ENCODE measurements at regions not wholly inside any gene's neighbourhood (a gene's known extent, or its start where the extent isn't known, plus 50 kb on each side); places are given as distances from the start of the nearest gene placed in this dataset.

DNA sequence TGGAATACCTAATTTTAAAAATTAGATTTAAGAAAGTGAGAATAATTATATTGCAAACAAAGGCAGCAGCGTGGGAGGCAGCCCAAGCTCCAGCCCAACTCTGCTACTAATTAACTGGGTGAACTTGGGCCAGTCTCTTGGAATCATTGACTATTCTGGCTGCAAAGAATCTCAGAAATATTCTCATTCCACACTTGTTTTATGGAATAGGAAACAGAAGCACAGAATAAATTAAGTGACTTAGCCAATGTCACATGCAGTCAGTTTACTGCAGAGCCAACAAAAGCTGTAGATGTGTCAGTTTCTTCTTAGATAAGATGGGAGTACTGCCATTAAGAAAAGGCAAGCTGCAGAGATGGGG lies 132.6 kb upstream of the FAM9B start:
- H3K27me3 ChIP-seq (replicated peaks in 1 of 4; ENCODE audit: control insufficient read depth in 3 of 4, extremely low read depth in 1 of 4, insufficient read depth in 3 of 4, low read length in 3 of 4) = no peaks in the 10 kb centered on the region
- no peak overlapping the region for H4K5ac ChIP-seq (ENCODE audit: insufficient read length, low read depth, low read length)
- H3K9me3 ChIP-seq (ENCODE audit: insufficient read depth in 2 of 2, low read depth in 1 of 2, low read length in 1 of 2) = peaks cover 0 to 3% of the 10 kb centered on the region in 2 experiments; a peak in 1 of 4 replicates
- no peak overlapping the region for H3K18ac ChIP-seq (ENCODE audit: extremely low read depth, low read length)
- H3K23ac ChIP-seq (ENCODE audit: insufficient read length) = no peak overlapping the region
- no peak overlapping the region for H3K4me3 ChIP-seq (ENCODE audit: extremely low read depth in 1 of 4, insufficient read depth in 2 of 4, low read depth in 3 of 4, low read length in 4 of 4)
- H3K4ac ChIP-seq (replicated peaks; ENCODE audit: insufficient read length, low read depth, low read length) = no peak overlapping the region
- POLR2A ChIA-PET (ENCODE audit: partially characterized antibody) = no interaction called here
- WGBS, 2 experiments (ENCODE audit: extremely low coverage in 1 of 2, insufficient coverage in 1 of 2, insufficient read length in 1 of 2, insufficient replicate concordance in 2 of 2, low coverage in 1 of 2, low lambda C conversion rate in 2 of 2, missing lambda C conversion rate in 1 of 2) = 100% methylated on average over 1 of the region's 1 CpG; no CpG with 5 or more reads in 1 of the 2 experiments
- H2BK120ac ChIP-seq (replicated peaks; ENCODE audit: low read depth, low read length) = no peak overlapping the region
- no peak overlapping the region for H3K56ac ChIP-seq (replicated peaks; ENCODE audit: insufficient read length, low read depth, low read length)
- no peaks in the 10 kb centered on the region for H3K36me3 ChIP-seq (ENCODE audit: control insufficient read depth in 2 of 4, insufficient read depth in 4 of 4, low read length in 3 of 4)
- no peak overlapping the region for H3K27ac ChIP-seq (ENCODE audit: low read depth, low read length)
- no peak overlapping the region for H4K91ac ChIP-seq (replicated peaks; ENCODE audit: insufficient read length, low read length)
- FAIRE-seq = no peak
- no peak for DNase-seq (ENCODE audit: low read depth in 1 of 2, low spot score in 2 of 2)
- no peak overlapping the region for H2AK5ac ChIP-seq (ENCODE audit: low read depth, low read length)
- H3K4me2 ChIP-seq (ENCODE audit: insufficient read depth in 1 of 2, low read depth in 2 of 2, low read length in 2 of 2) = no peak overlapping the region
- H3K79me2 ChIP-seq (ENCODE audit: control insufficient read depth in 1 of 2, insufficient read depth in 2 of 2, low read length in 2 of 2) = no peaks in the 10 kb centered on the region
- H3K9ac ChIP-seq (replicated peaks in 1 of 4; ENCODE audit: extremely low read depth in 1 of 4, low read depth in 3 of 4, low read length in 3 of 4) = no peak overlapping the region
- no peak overlapping the region for H2AFZ ChIP-seq (ENCODE audit: low read length)
- H2BK12ac ChIP-seq (ENCODE audit: low read depth, low read length) = no peak overlapping the region
- CTCF ChIA-PET (ENCODE audit: partially characterized antibody) = no interaction called here
- H3K23me2 ChIP-seq (ENCODE audit: low read depth, low read length) = no peaks in the 10 kb centered on the region
- H2BK20ac ChIP-seq (ENCODE audit: low read length) = no peak overlapping the region
- H4K8ac ChIP-seq (ENCODE audit: extremely low read depth, insufficient read depth, low read length) = no peak overlapping the region
- H3K79me1 ChIP-seq (ENCODE audit: low read depth, low read length) = no peaks in the 10 kb centered on the region
- no peak overlapping the region for H2BK15ac ChIP-seq (ENCODE audit: low read length)
- no peaks in the 10 kb centered on the region for H3K4me1 ChIP-seq (replicated peaks in 1 of 4; ENCODE audit: control insufficient read depth in 3 of 4, insufficient read depth in 4 of 4, low read length in 3 of 4)
- H3K14ac ChIP-seq (ENCODE audit: insufficient read length) = no peak overlapping the region
- no peak for TF ChIP-seq EP300 (IDR thresholded peaks at IDR 0.05; ENCODE audit: borderline replicate concordance in 1 of 2, low read depth in 2 of 2, low read length in 2 of 2)
- TF ChIP-seq RNF2 (IDR thresholded peaks at IDR 0.05; ENCODE audit: borderline replicate concordance, low read depth, low read length, missing control alignments, poor library complexity, severe bottlenecking) = no peak
- TF ChIP-seq TCF12 (IDR thresholded peaks at IDR 0.05; ENCODE audit: low read depth, low read length) = no peak
- TF ChIP-seq TAF1 (IDR thresholded peaks at IDR 0.05; ENCODE audit: low read depth, low read length) = no peak
- TF ChIP-seq MAFK (IDR thresholded peaks at IDR 0.05; ENCODE audit: low read depth, low read length) = no peak
- TF ChIP-seq PHF8 (conservative IDR thresholded peaks at IDR 0.05; ENCODE audit: low read depth, low read length) = no peak
- TF ChIP-seq JUN (IDR thresholded peaks at IDR 0.05; ENCODE audit: low read depth, low read length) = no peak
- TF ChIP-seq SP2 (IDR thresholded peaks at IDR 0.05; ENCODE audit: low read length) = no peak
- TF ChIP-seq SAP30 (IDR thresholded peaks at IDR 0.05; ENCODE audit: insufficient read depth, insufficient replicate concordance, low read length) = no peak
- TF ChIP-seq POLR2A (IDR thresholded peaks at IDR 0.05; ENCODE audit: control extremely low read depth in 1 of 2, low read depth in 2 of 2, low read length in 2 of 2) = no peak
- TF ChIP-seq FOSL1 (IDR thresholded peaks at IDR 0.05; ENCODE audit: insufficient read depth, low read depth, low read length) = no peak
- TF ChIP-seq CBX8 (IDR thresholded peaks at IDR 0.05; ENCODE audit: borderline replicate concordance, low read depth, low read length) = no peak
- no peak for TF ChIP-seq BACH1 (IDR thresholded peaks at IDR 0.05; ENCODE audit: low read length)
- TF ChIP-seq RFX5 (IDR thresholded peaks at IDR 0.05; ENCODE audit: borderline replicate concordance, low read depth, low read length) = no peak
- no peaks in the 10 kb centered on the region for H4K20me1 ChIP-seq (replicated peaks in 1 of 2; ENCODE audit: control insufficient read depth in 1 of 2, insufficient read depth in 2 of 2, low read length in 2 of 2)
- no peak overlapping the region for H2BK5ac ChIP-seq (ENCODE audit: low read depth, low read length)
